HPDE6-E6E7 (cell line): ENCODE measurements at regions not wholly inside any gene's neighbourhood (a gene's known extent, or its start where the extent isn't known, plus 50 kb on each side); places are given as distances from the start of the nearest gene placed in this dataset.
"Not testable (repeated sequence)": the region's sequence is repeated elsewhere in the genome, so short reads cannot be mapped to it uniquely, and the experiment has no call there.

Experiments used
- DNase-seq: peaks from one replicate; pipeline ENCODE4 v3.0.0; 2011; ENCODE audit warnings: missing footprints; ENCODE audit errors: extremely low spot score

GRCh38 chr2:207363761-207364290 is 165.9 kb upstream of the CREB1 start:
- no peak for DNase-seq

GRCh38 chr2:207370646-207371045 is 159.1 kb upstream of the CREB1 start:
- DNase-seq, result no peak

GRCh38 chr2:207371877-207372276 is 157.9 kb upstream of the CREB1 start:
- DNase-seq, result no peak

- DNase-seq, result no peak
These were observed 157.3 kb upstream of the CREB1 start for GRCh38 chr2:207372483-207372882.

- DNase-seq, result no peak
These were observed 154.4 kb upstream of the CREB1 start for GRCh38 chr2:207375207-207375875.

GRCh38 chr2:207378620-207379019 is 151.1 kb upstream of the CREB1 start:
- DNase-seq, result not testable (repeated sequence)

GRCh38 chr2:207385076-207385475 is 144.7 kb upstream of the CREB1 start:
- no peak for DNase-seq

- no peak for DNase-seq
These were observed 143.9 kb upstream of the CREB1 start for GRCh38 chr2:207385903-207386302.

GRCh38 chr2:207387001-207387571 is 142.7 kb upstream of the CREB1 start:
- no peak for DNase-seq

GRCh38 chr2:207390302-207391095 is 139.3 kb upstream of the CREB1 start:
- DNase-seq, result no peak

GRCh38 chr2:207394203-207394781 is 135.5 kb upstream of the CREB1 start:
- peak; percentile 9 for DNase-seq

- peak; percentile 70 for DNase-seq
These were observed 134.8 kb upstream of the CREB1 start for GRCh38 chr2:207394812-207395534.

GRCh38 chr2:207395535-207396251 is 134.1 kb upstream of the CREB1 start:
- no peak for DNase-seq

GRCh38 chr2:207397917-207398655 is 131.7 kb upstream of the CREB1 start:
- DNase-seq, result no peak

- no peak for DNase-seq
These were observed 130.5 kb upstream of the CREB1 start for GRCh38 chr2:207399301-207399700.

- DNase-seq, result no peak
These were observed 128.4 kb upstream of the CREB1 start for GRCh38 chr2:207401338-207401737.

- no peak for DNase-seq
These were observed 126.6 kb upstream of the CREB1 start for GRCh38 chr2:207403141-207403540.

GRCh38 chr2:207403950-207404349 is 125.8 kb upstream of the CREB1 start:
- no peak for DNase-seq

GRCh38 chr2:207405150-207405549 is 124.6 kb upstream of the CREB1 start:
- no peak for DNase-seq

GRCh38 chr2:207408086-207408794 is 121.5 kb upstream of the CREB1 start:
- peak; percentile 55 for DNase-seq
